ENCODE measurements at regions not wholly inside any gene's neighbourhood (a gene's known extent, or its start where the extent isn't known, plus 50 kb on each side); places are given as distances from the start of the nearest gene placed in this dataset.

- H3K27ac ChIP-seq: no peak overlapping the region
- TF ChIP-seq EP300 (IDR thresholded peaks at IDR 0.05) (no peak), POLR2A (IDR thresholded peaks at IDR 0.05) (no peak), CTCF (IDR thresholded peaks at IDR 0.05) (no peak)
- no peaks in the 10 kb centered on the region for H3K36me3 ChIP-seq
- WGBS, 2 donors: 86 to 88% methylated on average over 9 of the region's 9 CpGs
- no peaks in the 10 kb centered on the region for H3K27me3 ChIP-seq
- H3K4me1 ChIP-seq: no peaks in the 10 kb centered on the region
- no peaks in the 10 kb centered on the region for H3K9me3 ChIP-seq
- H3K4me3 ChIP-seq: no peak overlapping the region
- no peak for DNase-seq (ENCODE audit: low spot score in 2 of 2)
Measured at GRCh38 chr12:60173224-60174170, 577.7 kb downstream of the SLC16A7 start.

- H3K27ac ChIP-seq: no peak overlapping the region
- no peaks in the 10 kb centered on the region for H3K36me3 ChIP-seq
- TF ChIP-seq CTCF (IDR thresholded peaks at IDR 0.05): no peak
- no peak for TF ChIP-seq EP300 (IDR thresholded peaks at IDR 0.05)
- TF ChIP-seq POLR2A (IDR thresholded peaks at IDR 0.05): no peak
- no peak for DNase-seq (ENCODE audit: low spot score in 2 of 2)
- H3K4me3 ChIP-seq: no peak overlapping the region
- no peaks in the 10 kb centered on the region for H3K9me3 ChIP-seq
- no peaks in the 10 kb centered on the region for H3K27me3 ChIP-seq
- no peaks in the 10 kb centered on the region for H3K4me1 ChIP-seq
Measured at GRCh38 chr12:60174476-60174875, 578.6 kb downstream of the SLC16A7 start.

GRCh38 chr12:60174941-60175340, 579.1 kb downstream of the SLC16A7 start:
- Histone ChIP-seq H3K36me3 (no peaks in the 10 kb centered on the region), H3K9me3 (no peaks in the 10 kb centered on the region), H3K27ac (no peak overlapping the region), H3K4me1 (no peaks in the 10 kb centered on the region), H3K27me3 (no peaks in the 10 kb centered on the region), H3K4me3 (no peak overlapping the region)
- TF ChIP-seq CTCF (IDR thresholded peaks at IDR 0.05): no peak
- no peak for TF ChIP-seq EP300 (IDR thresholded peaks at IDR 0.05)
- no peak for TF ChIP-seq POLR2A (IDR thresholded peaks at IDR 0.05)
- 0% methylated on average over 1 of the region's 1 CpG for WGBS, 2 donors
- DNase-seq (ENCODE audit: low spot score in 2 of 2): no peak

GRCh38 chr12:60176891-60177290, 581.1 kb downstream of the SLC16A7 start:
- H3K4me1 ChIP-seq: no peaks in the 10 kb centered on the region
- no peak for DNase-seq (ENCODE audit: low spot score in 2 of 2)
- no peak overlapping the region for H3K27ac ChIP-seq
- no peaks in the 10 kb centered on the region for H3K9me3 ChIP-seq
- TF ChIP-seq POLR2A (IDR thresholded peaks at IDR 0.05): no peak
- no peak overlapping the region for H3K4me3 ChIP-seq
- no peaks in the 10 kb centered on the region for H3K27me3 ChIP-seq
- 87 to 91% methylated on average over 6 of the region's 6 CpGs for WGBS, 2 donors
- no peaks in the 10 kb centered on the region for H3K36me3 ChIP-seq

GRCh38 chr12:60180298-60180697, 584.5 kb downstream of the SLC16A7 start:
- 73 to 83% methylated on average over 2 of the region's 2 CpGs for WGBS, 2 donors
- TF ChIP-seq EP300 (IDR thresholded peaks at IDR 0.05): no peak
- no peak for TF ChIP-seq POLR2A (IDR thresholded peaks at IDR 0.05)
- TF ChIP-seq CTCF (IDR thresholded peaks at IDR 0.05): no peak
- Histone ChIP-seq H3K4me3 (no peak overlapping the region), H3K27ac (no peak overlapping the region), H3K27me3 (no peaks in the 10 kb centered on the region), H3K9me3 (no peaks in the 10 kb centered on the region), H3K36me3 (no peaks in the 10 kb centered on the region), H3K4me1 (no peaks in the 10 kb centered on the region)
- DNase-seq (ENCODE audit: low spot score in 2 of 2): no peak
